ENCODE measurements at regions not wholly inside any gene's neighbourhood (a gene's known extent, or its start where the extent isn't known, plus 50 kb on each side); places are given as distances from the start of the nearest gene placed in this dataset.

DNA sequence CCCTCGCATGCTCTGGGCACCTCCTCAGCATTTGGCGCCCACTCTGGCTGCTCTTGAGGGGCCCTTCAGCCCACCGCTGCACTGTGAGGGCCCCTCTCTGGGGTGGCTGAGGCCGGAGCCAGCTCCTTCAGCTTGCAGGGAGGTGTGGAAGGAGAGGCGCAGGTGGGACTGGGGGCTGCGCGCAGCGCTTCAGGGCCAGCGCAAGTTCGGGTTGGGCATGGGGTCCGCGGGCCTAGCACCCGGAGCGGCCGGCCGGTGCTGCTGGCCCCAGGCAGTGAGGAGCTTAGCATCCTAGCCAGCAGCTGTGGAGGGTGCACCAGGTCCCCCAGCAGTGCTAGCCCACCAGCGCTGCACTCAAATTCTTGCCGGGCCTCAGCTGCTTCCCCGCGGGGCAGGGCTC is 305.6 kb upstream of the ANKRD30A start:
- TF ChIP-seq, protein P1, sequence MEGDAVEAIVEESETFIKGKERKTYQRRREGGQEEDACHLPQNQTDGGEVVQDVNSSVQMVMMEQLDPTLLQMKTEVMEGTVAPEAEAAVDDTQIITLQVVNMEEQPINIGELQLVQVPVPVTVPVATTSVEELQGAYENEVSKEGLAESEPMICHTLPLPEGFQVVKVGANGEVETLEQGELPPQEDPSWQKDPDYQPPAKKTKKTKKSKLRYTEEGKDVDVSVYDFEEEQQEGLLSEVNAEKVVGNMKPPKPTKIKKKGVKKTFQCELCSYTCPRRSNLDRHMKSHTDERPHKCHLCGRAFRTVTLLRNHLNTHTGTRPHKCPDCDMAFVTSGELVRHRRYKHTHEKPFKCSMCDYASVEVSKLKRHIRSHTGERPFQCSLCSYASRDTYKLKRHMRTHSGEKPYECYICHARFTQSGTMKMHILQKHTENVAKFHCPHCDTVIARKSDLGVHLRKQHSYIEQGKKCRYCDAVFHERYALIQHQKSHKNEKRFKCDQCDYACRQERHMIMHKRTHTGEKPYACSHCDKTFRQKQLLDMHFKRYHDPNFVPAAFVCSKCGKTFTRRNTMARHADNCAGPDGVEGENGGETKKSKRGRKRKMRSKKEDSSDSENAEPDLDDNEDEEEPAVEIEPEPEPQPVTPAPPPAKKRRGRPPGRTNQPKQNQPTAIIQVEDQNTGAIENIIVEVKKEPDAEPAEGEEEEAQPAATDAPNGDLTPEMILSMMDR (IDR thresholded peaks at IDR 0.05), result no peak
- no peak for TF ChIP-seq POLR2A (IDR thresholded peaks at IDR 0.05)
- TF ChIP-seq POLR2AphosphoS5 (IDR thresholded peaks at IDR 0.05), result no peak
